T-cell (primary cell): ENCODE measurements at regions not wholly inside any gene's neighbourhood (a gene's known extent, or its start where the extent isn't known, plus 50 kb on each side); places are given as distances from the start of the nearest gene placed in this dataset.

Experiments used
- ATAC-seq, 4 experiments: fragments of 200-7000 bp in 3 of 4; fragments of 150-1000 bp in 1 of 4; cut with Tn5 transposase; replicated peaks in 1 of 4; 1 replicate in 3 of 4; 2 replicates in 1 of 4; pipeline ENCODE4 v1.10.0; 2021; ENCODE audit warnings: moderate library complexity in 3 of 4, mild to moderate bottlenecking in 2 of 4, moderate number of reproducible peaks in 1 of 4
- CTCF ChIA-PET, 2 donors: fragments of 300-600 bp; sonication (Branson Sonifier 250); formaldehyde crosslinking; loops; one replicate each; lab custom pipeline; 2022; ENCODE audit warnings: antibody characterized with exemption in 2 of 2; lab: Charles Lee
- POLR2A ChIA-PET, 2 donors: fragments of 300-600 bp; sonication (Branson Sonifier 250); formaldehyde crosslinking; loops; one replicate each; lab custom pipeline; 2022; ENCODE audit warnings: antibody characterized with exemption in 2 of 2; lab: Charles Lee
- DNase-seq, 35 experiments: peaks; one replicate each; pipeline versions ENCODE4 v3.0.0 to v3.0.0-alpha.2; 2013 to 2023
- H3K27ac ChIP-seq: one replicate; pipeline ENCODE4 v1.5.1; 2013; ENCODE audit warnings: low read length
- H3K27me3 ChIP-seq, 2 experiments: replicated peaks in 1 of 2; 1 replicate in 1 of 2; 2 replicates in 1 of 2; pipeline versions ENCODE4 v1.6.1 to v1.7.0; 2013; ENCODE audit warnings: low read length in 1 of 2, mixed read lengths in 1 of 2; ENCODE audit not compliant: control insufficient read depth in 2 of 2, insufficient read depth in 2 of 2; ENCODE audit errors: extremely low read depth in 1 of 2
- H3K36me3 ChIP-seq, 2 donors: 1 replicate in 1 of 2; 2 replicates in 1 of 2; pipeline versions ENCODE4 v1.6.1 to v1.7.0; 2013; ENCODE audit warnings: low read length in 1 of 2; ENCODE audit not compliant: control insufficient read depth in 2 of 2, insufficient read depth in 1 of 2; ENCODE audit errors: extremely low read depth in 1 of 2
- H3K4me1 ChIP-seq, 2 experiments: 1 replicate in 1 of 2; 2 replicates in 1 of 2; pipeline versions ENCODE4 v1.6.1 to v1.7.0; 2013; ENCODE audit warnings: low read length in 2 of 2, mixed read lengths in 1 of 2; ENCODE audit not compliant: insufficient read depth in 2 of 2, control insufficient read depth in 1 of 2; ENCODE audit errors: extremely low read depth in 1 of 2
- H3K4me3 ChIP-seq, 2 donors: 1 replicate in 1 of 2; 2 replicates in 1 of 2; pipeline versions ENCODE4 v1.5.1 to v1.7.0; 2013; ENCODE audit warnings: mild to moderate bottlenecking in 2 of 2, low read length in 1 of 2, moderate library complexity in 1 of 2; ENCODE audit not compliant: control insufficient read depth in 1 of 2; ENCODE audit errors: extremely low read depth in 1 of 2
- H3K9me3 ChIP-seq: 2 replicates; pipeline ENCODE4 v1.7.0; 2013
- H3K27ac Mint-ChIP-seq, 2 donors: one replicate each; pipeline ENCODE4 v1.8.0; 2020 to 2021; ENCODE audit warnings: mild to moderate bottlenecking in 2 of 2, mixed read lengths in 2 of 2
- H3K27me3 Mint-ChIP-seq, 2 donors: one replicate each; pipeline ENCODE4 v1.8.0; 2021 to 2022; ENCODE audit warnings: mixed read lengths in 2 of 2
- H3K36me3 Mint-ChIP-seq: one replicate; pipeline ENCODE4 v1.8.0; 2021; ENCODE audit warnings: mixed read lengths
- H3K4me1 Mint-ChIP-seq, 3 donors: one replicate each; pipeline ENCODE4 v1.8.0; 2020 to 2022; ENCODE audit warnings: mixed read lengths in 3 of 3, mild to moderate bottlenecking in 1 of 3
- H3K4me3 Mint-ChIP-seq, 3 donors: one replicate each; pipeline ENCODE4 v1.8.0; 2020 to 2022; ENCODE audit warnings: mild to moderate bottlenecking in 3 of 3, mixed read lengths in 3 of 3, moderate library complexity in 3 of 3
- H3K9me3 Mint-ChIP-seq, 3 donors: one replicate each; pipeline ENCODE4 v1.8.0; 2020 to 2022; ENCODE audit warnings: mixed read lengths in 3 of 3
- WGBS: methylation state at CpG from one replicate; pipeline ENCODE4 v1.1.5; 2013; ENCODE audit warnings: missing lambda C conversion rate; ENCODE audit not compliant: insufficient coverage; 5-methylcytosine and 5-hydroxymethylcytosine counted together

DNA sequence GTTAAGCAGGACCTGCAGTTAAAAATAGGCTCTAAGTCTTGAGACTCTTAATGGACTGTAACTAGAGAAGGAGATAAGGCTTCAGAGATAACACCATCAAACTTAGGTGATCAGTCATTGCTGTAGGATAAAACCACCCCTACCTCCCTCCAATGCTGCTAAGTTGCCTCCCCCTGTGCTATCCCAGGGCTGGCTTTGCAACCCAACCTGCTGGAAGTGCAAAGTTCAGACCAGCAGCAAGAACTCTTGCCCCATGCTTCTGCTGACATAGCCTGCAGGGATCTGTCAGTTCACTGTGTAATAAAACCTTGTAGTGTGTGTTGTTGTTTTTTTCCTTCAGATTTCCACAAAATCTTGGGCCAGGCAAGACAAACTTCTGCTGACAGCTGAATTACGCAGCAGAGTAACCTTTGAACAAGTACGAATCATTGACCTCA, 57.4 kb upstream of the EPB41L3 start:
- H3K36me3 Mint-ChIP-seq, result no peaks in the 10 kb centered on the region
- no peak overlapping the region for H3K4me3 ChIP-seq
- H3K9me3 ChIP-seq, result no peaks in the 10 kb centered on the region
- H3K9me3 Mint-ChIP-seq, result no peaks in the 10 kb centered on the region
- CTCF ChIA-PET, result no interaction called here
- no peak for ATAC-seq
- no peak overlapping the region for H3K4me3 Mint-ChIP-seq
- H3K4me1 Mint-ChIP-seq, result no peaks in the 10 kb centered on the region
- no peaks in the 10 kb centered on the region for H3K27me3 ChIP-seq
- WGBS, result no CpG with 5 or more reads among the region's 2 CpGs
- no peak for DNase-seq
- H3K4me1 ChIP-seq, result no peaks in the 10 kb centered on the region
- no peaks in the 10 kb centered on the region for H3K36me3 ChIP-seq
- no peak overlapping the region for H3K27ac ChIP-seq
- peaks cover 7 to 17% of the 10 kb centered on the region in 2 donors for H3K27me3 Mint-ChIP-seq
- H3K27ac Mint-ChIP-seq, result no peak overlapping the region
- POLR2A ChIA-PET, result no interaction called here

DNA sequence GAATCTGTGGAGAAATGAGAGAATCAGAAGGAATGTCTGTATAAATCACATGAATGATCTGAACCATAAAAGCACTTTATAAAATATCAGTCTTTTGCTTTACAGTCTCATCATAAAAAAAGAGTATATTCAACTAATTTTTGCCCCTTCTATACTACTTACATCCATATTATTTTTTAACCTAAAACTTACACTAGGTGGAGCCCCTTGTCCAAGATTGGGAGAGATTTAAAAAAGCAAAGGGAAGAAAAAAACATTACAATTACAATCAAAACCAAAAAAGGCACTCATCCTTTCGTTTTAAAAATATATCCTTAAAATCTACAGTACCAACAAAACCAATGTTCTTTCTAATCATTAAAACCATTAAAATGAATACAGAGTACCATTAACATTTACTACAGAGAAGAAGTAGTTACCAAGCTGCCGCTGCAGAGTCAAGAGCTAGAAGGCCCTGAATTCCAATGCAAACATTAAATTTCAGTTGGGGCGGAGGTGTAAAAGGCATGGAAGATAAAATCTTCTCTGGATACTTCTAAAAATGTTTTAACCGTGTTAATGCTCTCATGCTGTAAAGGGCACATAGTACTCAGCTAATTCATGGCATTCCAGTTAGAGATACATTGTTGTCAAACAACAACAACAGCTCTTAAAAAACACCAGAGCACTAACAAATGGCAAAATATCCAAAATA, 56.7 kb upstream of the EPB41L3 start:
- 20% methylated on average over 1 of the region's 4 CpGs for WGBS
- CTCF ChIA-PET, result interaction anchor here in 1 of 2 donors (0.7 kb wide), 1 partner anchor 25 kb away, joined by 3 read pairs; no protein-coding TSS in a partner anchor
- DNase-seq, result no peak

DNA sequence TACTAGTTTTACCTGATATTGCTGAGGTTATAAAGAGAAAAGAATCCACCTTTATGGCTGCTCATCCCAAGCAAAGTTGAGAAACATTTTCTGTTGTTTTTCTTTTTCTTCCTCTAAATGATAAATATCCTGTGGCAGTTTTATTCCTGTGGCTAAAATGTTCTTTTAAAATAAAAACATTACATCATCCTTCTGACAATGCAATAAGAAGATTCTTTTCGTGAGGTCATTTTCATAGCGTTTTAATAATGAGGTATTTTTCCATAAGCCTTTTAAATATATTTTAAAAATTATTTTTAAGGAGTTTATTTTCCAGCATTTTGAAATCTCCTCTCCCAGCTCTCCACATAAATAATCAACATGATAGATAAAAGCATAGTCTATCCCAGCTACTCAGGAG, 52.8 kb upstream of the EPB41L3 start:
- H3K27ac Mint-ChIP-seq, result no peak overlapping the region
- ATAC-seq (no peak), DNase-seq (no peak)
- H3K4me3 ChIP-seq, result no peak overlapping the region
- no CpG with 5 or more reads among the region's 2 CpGs for WGBS
- H3K9me3 ChIP-seq, result no peaks in the 10 kb centered on the region
- H3K9me3 Mint-ChIP-seq, result peaks cover 0 to 12% (median 8%) of the 10 kb centered on the region in 3 donors
- H3K27ac ChIP-seq, result no peak overlapping the region
- CTCF ChIA-PET, result no interaction called here
- peaks cover 2 to 8% of the 10 kb centered on the region in 2 donors for H3K27me3 Mint-ChIP-seq
- no peaks in the 10 kb centered on the region for H3K4me1 Mint-ChIP-seq
- no peaks in the 10 kb centered on the region for H3K4me1 ChIP-seq
- H3K4me3 Mint-ChIP-seq, result no peak overlapping the region
- POLR2A ChIA-PET, result interaction anchor here in 1 of 2 donors (0.7 kb wide), 1 partner anchor 145 kb away, joined by 3 read pairs; no protein-coding TSS in a partner anchor
- H3K27me3 ChIP-seq, result no peaks in the 10 kb centered on the region
- no peaks in the 10 kb centered on the region for H3K36me3 ChIP-seq
- H3K36me3 Mint-ChIP-seq, result no peaks in the 10 kb centered on the region

More for the DNA sequence above, 56.7 kb upstream of the EPB41L3 start:
- Mint-ChIP-seq H3K4me1 (no peaks in the 10 kb centered on the region), H3K27ac (no peak overlapping the region), H3K27me3 (peaks cover 7 to 17% of the 10 kb centered on the region in 2 donors), H3K4me3 (no peak overlapping the region), H3K36me3 (no peaks in the 10 kb centered on the region), H3K9me3 (no peaks in the 10 kb centered on the region)
- no peak for ATAC-seq
- H3K4me3 ChIP-seq, result no peak overlapping the region
- no peak overlapping the region for H3K27ac ChIP-seq
- H3K36me3 ChIP-seq, result no peaks in the 10 kb centered on the region
- H3K27me3 ChIP-seq, result no peaks in the 10 kb centered on the region
- POLR2A ChIA-PET, result no interaction called here
- H3K4me1 ChIP-seq, result no peaks in the 10 kb centered on the region
- H3K9me3 ChIP-seq, result no peaks in the 10 kb centered on the region
